Activated naive CD4-positive, alpha-beta T cell treated with anti-CD3 and anti-CD28 coated beads, Interleukin-2, amount 10 ng/mL, durations not matched to agents 7 days and 5 days (primary cell): ENCODE measurements at regions not wholly inside any gene's neighbourhood (a gene's known extent, or its start where the extent isn't known, plus 50 kb on each side); places are given as distances from the start of the nearest gene placed in this dataset.

ENCODE experiments used
- CTCF ChIA-PET: fragments of 350-600 bp; sonication (Branson Sonifier 250); formaldehyde crosslinking; loops from one replicate; lab custom pipeline; 2021; ENCODE audit warnings: antibody characterized with exemption; lab: Charles Lee
- DNase-seq: peaks from one replicate; pipeline ENCODE4 v3.0.0-alpha.2; 2020
- H3K27ac Mint-ChIP-seq: one replicate; pipeline ENCODE4 v1.8.0; 2021; ENCODE audit warnings: mild to moderate bottlenecking, moderate library complexity, mixed read lengths
- H3K27me3 Mint-ChIP-seq: one replicate; pipeline ENCODE4 v1.8.0; 2021; ENCODE audit warnings: mild to moderate bottlenecking, mixed read lengths
- H3K36me3 Mint-ChIP-seq: one replicate; pipeline ENCODE4 v1.8.0; 2021; ENCODE audit warnings: mixed read lengths
- H3K4me1 Mint-ChIP-seq: one replicate; pipeline ENCODE4 v1.8.0; 2021; ENCODE audit warnings: mixed read lengths
- H3K4me3 Mint-ChIP-seq: one replicate; pipeline ENCODE4 v1.8.0; 2021; ENCODE audit warnings: mild to moderate bottlenecking, moderate library complexity, mixed read lengths
- H3K9me3 Mint-ChIP-seq: one replicate; pipeline ENCODE4 v1.8.0; 2021; ENCODE audit warnings: mixed read lengths

DNA sequence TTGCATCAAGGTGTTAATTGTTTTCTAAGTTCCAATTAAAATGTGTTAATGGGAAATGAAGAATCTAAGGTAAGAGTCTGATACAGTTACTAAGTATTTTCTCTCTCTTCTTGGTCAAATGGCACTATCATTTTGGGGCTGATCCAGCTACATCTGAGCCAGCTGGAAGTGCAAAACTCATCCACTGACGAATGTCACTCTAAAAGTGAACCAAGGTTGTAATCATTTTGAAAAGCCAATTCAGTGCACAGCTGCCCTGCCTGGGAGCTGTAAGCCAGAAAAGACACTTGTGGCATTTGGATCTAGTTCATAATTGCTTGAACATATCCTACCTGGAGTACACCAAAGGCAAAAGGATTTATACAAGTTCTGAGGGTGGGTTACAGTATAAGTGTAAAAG lies 1011.3 kb downstream of the AACS start:
- Mint-ChIP-seq H3K36me3 (no peaks in the 10 kb centered on the region), H3K4me3 (no peak overlapping the region), H3K4me1 (no peaks in the 10 kb centered on the region), H3K27ac (no peak overlapping the region), H3K9me3 (peaks cover 3% of the 10 kb centered on the region), H3K27me3 (no peaks in the 10 kb centered on the region)
- CTCF ChIA-PET, result no interaction called here
- no peak for DNase-seq

- H3K27ac Mint-ChIP-seq, result no peak overlapping the region
- no peaks in the 10 kb centered on the region for H3K4me1 Mint-ChIP-seq
- DNase-seq, result no peak
- H3K4me3 Mint-ChIP-seq, result no peak overlapping the region
- H3K9me3 Mint-ChIP-seq, result no peaks in the 10 kb centered on the region
- no peaks in the 10 kb centered on the region for H3K36me3 Mint-ChIP-seq
- no peaks in the 10 kb centered on the region for H3K27me3 Mint-ChIP-seq
- CTCF ChIA-PET, result interaction anchor here (1.0 kb wide), 1 partner anchor 13 kb away, joined by 4 read pairs; no protein-coding TSS in a partner anchor
Measured at GRCh38 chr12:126083926-126084325, 1018.7 kb downstream of the AACS start.

- Mint-ChIP-seq H3K27ac (no peak overlapping the region), H3K27me3 (no peaks in the 10 kb centered on the region)
- CTCF ChIA-PET, result interaction anchor here (1.0 kb wide), 1 partner anchor 13 kb away, joined by 4 read pairs; no protein-coding TSS in a partner anchor
Measured at GRCh38 chr12:126084480-126084879, 1019.2 kb downstream of the AACS start.

GRCh38 chr12:126086242-126086641 lies 1021.0 kb downstream of the AACS start:
- Mint-ChIP-seq H3K4me3 (no peak overlapping the region), H3K27ac (no peak overlapping the region), H3K4me1 (no peaks in the 10 kb centered on the region), H3K36me3 (no peaks in the 10 kb centered on the region), H3K27me3 (no peaks in the 10 kb centered on the region), H3K9me3 (no peaks in the 10 kb centered on the region)
- no peak for DNase-seq
- CTCF ChIA-PET, result interaction anchor here (1.0 kb wide), 1 partner anchor 18 kb away, joined by 3 read pairs; no protein-coding TSS in a partner anchor

More at GRCh38 chr12:126084480-126084879, 1019.2 kb downstream of the AACS start:
- Mint-ChIP-seq H3K36me3 (no peaks in the 10 kb centered on the region), H3K4me1 (no peaks in the 10 kb centered on the region), H3K9me3 (no peaks in the 10 kb centered on the region), H3K4me3 (no peak overlapping the region)
- no peak for DNase-seq

GRCh38 chr12:126087692-126088091 lies 1022.5 kb downstream of the AACS start:
- CTCF ChIA-PET, result no interaction called here

GRCh38 chr12:126093908-126094307 lies 1028.7 kb downstream of the AACS start:
- H3K4me3 Mint-ChIP-seq, result no peak overlapping the region
- H3K9me3 Mint-ChIP-seq, result peaks cover 5% of the 10 kb centered on the region
- no peaks in the 10 kb centered on the region for H3K4me1 Mint-ChIP-seq
- CTCF ChIA-PET, result no interaction called here
- no peak overlapping the region for H3K27ac Mint-ChIP-seq
- no peaks in the 10 kb centered on the region for H3K36me3 Mint-ChIP-seq
- no peak for DNase-seq
- H3K27me3 Mint-ChIP-seq, result no peaks in the 10 kb centered on the region

More at GRCh38 chr12:126087692-126088091, 1022.5 kb downstream of the AACS start:
- no peaks in the 10 kb centered on the region for H3K4me1 Mint-ChIP-seq
- no peaks in the 10 kb centered on the region for H3K36me3 Mint-ChIP-seq
- H3K4me3 Mint-ChIP-seq, result no peak overlapping the region
- DNase-seq, result no peak
- no peak overlapping the region for H3K27ac Mint-ChIP-seq
- H3K27me3 Mint-ChIP-seq, result no peaks in the 10 kb centered on the region
- H3K9me3 Mint-ChIP-seq, result peaks cover 3% of the 10 kb centered on the region

GRCh38 chr12:126095748-126096510 lies 1030.7 kb downstream of the AACS start:
- CTCF ChIA-PET, result no interaction called here
- H3K27me3 Mint-ChIP-seq, result no peaks in the 10 kb centered on the region
- H3K4me1 Mint-ChIP-seq, result no peaks in the 10 kb centered on the region
- H3K9me3 Mint-ChIP-seq, result peaks cover 5% of the 10 kb centered on the region
- no peaks in the 10 kb centered on the region for H3K36me3 Mint-ChIP-seq
- DNase-seq, result no peak
- no peak overlapping the region for H3K4me3 Mint-ChIP-seq
- no peak overlapping the region for H3K27ac Mint-ChIP-seq

DNA sequence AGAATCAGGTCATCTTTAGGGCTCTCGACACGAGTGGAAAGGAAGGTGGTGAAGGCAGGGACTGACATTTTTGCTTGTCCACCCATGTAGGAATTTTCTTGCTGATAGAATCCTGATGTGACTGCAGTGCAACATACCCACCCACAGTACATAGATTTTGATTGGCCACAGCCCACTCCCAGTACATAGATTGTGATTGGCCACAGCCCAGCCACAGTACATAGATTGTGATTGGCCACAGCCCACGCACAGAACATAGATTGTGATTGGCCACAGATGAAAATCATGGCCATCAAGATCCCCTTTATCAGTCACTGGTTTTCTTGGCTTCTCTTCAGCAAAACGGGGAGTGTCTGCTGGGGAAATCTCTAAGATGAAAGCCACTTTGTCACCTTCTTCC lies 1041.5 kb downstream of the AACS start:
- peaks cover 4% of the 10 kb centered on the region for H3K9me3 Mint-ChIP-seq
- H3K4me1 Mint-ChIP-seq, result no peaks in the 10 kb centered on the region
- CTCF ChIA-PET, result no interaction called here
- H3K27me3 Mint-ChIP-seq, result no peaks in the 10 kb centered on the region
- no peak overlapping the region for H3K4me3 Mint-ChIP-seq
- H3K36me3 Mint-ChIP-seq, result no peaks in the 10 kb centered on the region
- no peak overlapping the region for H3K27ac Mint-ChIP-seq
- no peak for DNase-seq

GRCh38 chr12:126107659-126108058 lies 1042.4 kb downstream of the AACS start:
- Mint-ChIP-seq H3K4me1 (no peaks in the 10 kb centered on the region), H3K27ac (no peak overlapping the region), H3K36me3 (no peaks in the 10 kb centered on the region), H3K27me3 (no peaks in the 10 kb centered on the region), H3K9me3 (peaks cover 4% of the 10 kb centered on the region), H3K4me3 (no peak overlapping the region)
- DNase-seq, result no peak
- CTCF ChIA-PET, result no interaction called here

- peaks cover 4% of the 10 kb centered on the region for H3K9me3 Mint-ChIP-seq
- no peak overlapping the region for H3K4me3 Mint-ChIP-seq
- CTCF ChIA-PET, result no interaction called here
- no peak for DNase-seq
- H3K27me3 Mint-ChIP-seq, result no peaks in the 10 kb centered on the region
- H3K4me1 Mint-ChIP-seq, result no peaks in the 10 kb centered on the region
- H3K36me3 Mint-ChIP-seq, result no peaks in the 10 kb centered on the region
- H3K27ac Mint-ChIP-seq, result no peak overlapping the region
Measured at GRCh38 chr12:126108247-126108646, 1043.0 kb downstream of the AACS start.

DNA sequence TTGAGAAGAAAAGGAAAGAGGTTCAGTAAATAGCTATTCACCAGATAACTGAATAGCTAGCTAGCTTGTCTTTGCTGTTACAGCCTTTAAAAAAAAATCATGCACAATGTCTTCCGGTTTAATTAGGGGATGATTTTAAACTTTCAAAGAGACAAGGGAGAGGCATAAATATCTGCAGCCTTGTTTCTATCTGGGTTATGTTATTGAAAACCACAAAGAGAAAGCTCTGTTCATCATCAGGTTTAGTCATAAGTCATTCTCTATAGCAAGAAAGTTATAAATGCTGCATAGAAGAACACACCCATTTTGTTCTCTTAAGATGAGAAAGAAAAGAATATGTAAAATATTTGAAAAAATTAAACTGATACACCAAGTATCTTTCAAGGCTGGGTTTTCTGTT lies 1046.9 kb downstream of the AACS start:
- Mint-ChIP-seq H3K36me3 (no peaks in the 10 kb centered on the region), H3K27me3 (no peaks in the 10 kb centered on the region), H3K9me3 (peaks cover 6% of the 10 kb centered on the region), H3K4me1 (no peaks in the 10 kb centered on the region), H3K4me3 (no peak overlapping the region), H3K27ac (no peak overlapping the region)
- DNase-seq, result no peak
- CTCF ChIA-PET, result no interaction called here

DNA sequence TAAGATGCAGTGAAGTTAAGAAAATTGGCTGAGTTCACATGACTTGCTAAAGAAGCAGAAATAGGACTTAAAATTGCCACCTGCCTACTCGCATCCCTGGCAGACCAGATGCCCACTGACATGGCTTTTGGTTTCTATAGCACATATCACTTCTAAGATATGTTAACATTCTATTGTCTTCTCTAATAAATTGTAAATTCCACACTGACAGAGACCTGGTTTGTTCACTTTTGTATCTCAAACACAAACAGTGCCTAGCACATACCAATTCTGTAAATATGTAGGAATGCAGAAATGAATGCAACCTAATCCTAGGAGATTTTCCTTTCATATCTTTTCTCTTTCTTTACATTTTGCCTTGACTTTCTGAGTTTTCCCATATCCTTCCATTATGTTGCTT lies 1047.6 kb downstream of the AACS start:
- no peak for DNase-seq
- Mint-ChIP-seq H3K4me3 (no peak overlapping the region), H3K9me3 (peaks cover 6% of the 10 kb centered on the region), H3K36me3 (no peaks in the 10 kb centered on the region), H3K4me1 (no peaks in the 10 kb centered on the region), H3K27me3 (no peaks in the 10 kb centered on the region), H3K27ac (no peak overlapping the region)
- CTCF ChIA-PET, result no interaction called here

DNA sequence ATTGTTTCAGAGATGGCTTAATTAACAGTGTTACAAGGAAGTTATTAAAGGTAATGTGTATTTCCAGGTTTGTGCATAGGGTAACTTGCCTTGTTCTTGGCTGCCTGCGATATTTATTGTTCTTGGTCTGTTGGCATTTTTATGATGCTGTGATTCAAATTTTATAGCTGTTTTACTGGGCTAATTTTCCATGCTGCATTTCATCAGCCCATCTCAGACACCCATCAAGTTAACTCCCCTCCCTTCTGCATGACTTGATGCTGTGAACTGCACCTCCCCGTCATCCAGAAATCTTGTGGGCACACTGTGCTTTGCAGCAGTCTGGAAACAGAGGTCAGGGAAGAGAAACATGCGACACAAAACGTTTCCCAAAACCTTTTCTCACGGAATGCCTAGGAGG lies 1049.2 kb downstream of the AACS start:
- Mint-ChIP-seq H3K9me3 (peaks cover 3% of the 10 kb centered on the region), H3K27ac (no peak overlapping the region), H3K4me3 (no peak overlapping the region), H3K4me1 (no peaks in the 10 kb centered on the region), H3K27me3 (no peaks in the 10 kb centered on the region), H3K36me3 (no peaks in the 10 kb centered on the region)
- CTCF ChIA-PET, result no interaction called here
- no peak for DNase-seq

DNA sequence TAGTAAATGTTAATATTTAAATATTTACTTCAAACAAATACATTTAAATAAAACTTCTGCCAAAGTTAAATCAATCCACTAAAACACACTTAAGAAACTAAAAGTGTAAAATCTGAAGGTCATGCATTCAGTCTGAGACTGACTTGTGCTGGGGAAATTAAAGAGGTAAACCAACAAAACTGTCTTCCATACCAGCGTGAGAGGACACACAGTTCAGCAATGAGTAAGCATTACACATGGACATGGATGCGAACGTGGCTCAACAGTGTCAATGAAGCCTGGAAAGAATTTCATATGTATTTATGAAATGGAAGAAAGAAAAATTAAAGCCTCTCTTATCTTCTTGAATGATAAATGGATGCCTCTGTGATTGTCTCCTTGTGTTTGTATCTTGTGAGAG lies 1052.3 kb downstream of the AACS start:
- H3K9me3 Mint-ChIP-seq, result peaks cover 7% of the 10 kb centered on the region
- H3K4me1 Mint-ChIP-seq, result no peaks in the 10 kb centered on the region
- H3K4me3 Mint-ChIP-seq, result no peak overlapping the region
- no peaks in the 10 kb centered on the region for H3K36me3 Mint-ChIP-seq
- DNase-seq, result no peak
- no peaks in the 10 kb centered on the region for H3K27me3 Mint-ChIP-seq
- CTCF ChIA-PET, result no interaction called here
- no peak overlapping the region for H3K27ac Mint-ChIP-seq

DNA sequence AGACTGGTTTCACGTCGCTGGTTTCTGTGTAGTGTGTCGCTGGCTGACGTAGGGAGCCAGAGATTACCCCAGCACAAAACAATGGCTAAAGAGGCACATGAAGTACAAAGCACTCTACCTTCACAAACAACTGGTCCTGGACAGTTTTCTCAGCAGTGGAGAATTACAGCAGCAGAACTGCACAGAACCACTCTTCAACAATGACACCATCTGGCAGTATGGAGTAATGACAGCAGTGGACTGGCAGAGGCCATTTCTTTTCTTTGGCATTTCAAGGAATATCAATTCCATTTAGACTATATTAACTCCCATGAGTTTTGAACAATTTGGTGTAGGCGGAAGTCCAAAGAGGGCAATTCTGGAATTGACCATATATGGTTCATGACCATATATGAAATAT lies 1074.1 kb downstream of the AACS start:
- Mint-ChIP-seq H3K27me3 (no peaks in the 10 kb centered on the region), H3K9me3 (peaks cover 37% of the 10 kb centered on the region), H3K36me3 (no peaks in the 10 kb centered on the region), H3K4me1 (no peaks in the 10 kb centered on the region), H3K4me3 (no peak overlapping the region), H3K27ac (no peak overlapping the region)
- no peak for DNase-seq
- CTCF ChIA-PET, result no interaction called here
